K562 (cell line): ENCODE measurements at regions not wholly inside any gene's neighbourhood (a gene's known extent, or its start where the extent isn't known, plus 50 kb on each side); places are given as distances from the start of the nearest gene placed in this dataset.

Experiments used
- ATAC-seq: fragments of 200-7000 bp; cut with Tn5 transposase; 3 replicates; pipeline ENCODE4 v1.9.1; 2020; ENCODE audit warnings: moderate library complexity
- BruUV-seq: library from RNA; stranded (reverse); fragments of 400-500 nt; replicated peaks from 2 replicates; lab custom pipeline; 2021; lab: Mats Ljungman, UMichigan
- CTCF ChIA-PET: fragments of 300-600 bp; formaldehyde crosslinking; extraction: SDS; loops from one replicate; lab custom pipeline; 2021; ENCODE audit warnings: low intra/inter-chr PET ratio; lab: Yijun Ruan, JAX
- POLR2A ChIA-PET: fragments of 300-600, 350-650 bp; sonication (Branson Sonifier 250); formaldehyde crosslinking; extraction: SDS; loops from one replicate; lab custom pipeline; 2021; ENCODE audit warnings: antibody characterized with exemption, inconsistent platforms; lab: Yijun Ruan, JAX
- DNase-seq, 4 experiments: peaks; one replicate each; pipeline versions ENCODE4 v3.0.0 to v3.0.0-alpha.2; 2011 to 2018; ENCODE audit warnings: low spot score in 3 of 4, mixed read lengths in 3 of 4; ENCODE audit errors: extremely low read depth in 1 of 4
- FAIRE-seq: peaks from 2 replicates; lab custom pipeline; 2011; peaks lifted over from hg19 to GRCh38; lab: Jason Lieb, UNC
- H2AFZ ChIP-seq: 2 replicates; pipeline ENCODE4 v1.6.0; 2011; ENCODE audit warnings: low read depth, low read length, control low read depth, inconsistent platforms
- H3K27ac ChIP-seq: fragments of 200-600 bp; 3 replicates; pipeline ENCODE4 v1.8.0; 2011; ENCODE audit warnings: low read depth, mild to moderate bottlenecking, control low read depth, inconsistent platforms, low read length, moderate library complexity, mixed read lengths; ENCODE audit errors: extremely low read depth
- H3K27me3 ChIP-seq, 2 experiments: fragments of 300-600 bp in 1 of 2; 2 replicates in 1 of 2; 3 replicates in 1 of 2; pipeline versions ENCODE4 v1.6.0 to v1.8.0; 2011; ENCODE audit warnings: inconsistent platforms in 2 of 2, low read length in 2 of 2, mild to moderate bottlenecking in 1 of 2, mixed read lengths in 1 of 2, moderate library complexity in 1 of 2; ENCODE audit not compliant: control insufficient read depth in 2 of 2, insufficient read depth in 2 of 2
- H3K36me3 ChIP-seq: fragments of 300-600 bp; 3 replicates; pipeline ENCODE4 v1.8.0; 2011; ENCODE audit warnings: mild to moderate bottlenecking, low read length, inconsistent platforms; ENCODE audit not compliant: control insufficient read depth, insufficient read depth
- H3K4me1 ChIP-seq, 2 experiments: fragments of 200-600 bp in 1 of 2; replicated peaks in 1 of 2; 2 replicates in 1 of 2; 3 replicates in 1 of 2; pipeline versions ENCODE4 v1.5.1 to v1.8.0; 2011; ENCODE audit warnings: inconsistent platforms in 2 of 2, low read length in 2 of 2, mild to moderate bottlenecking in 1 of 2, mixed read lengths in 1 of 2, moderate library complexity in 1 of 2; ENCODE audit not compliant: control insufficient read depth in 2 of 2, insufficient read depth in 2 of 2
- H3K4me2 ChIP-seq: 2 replicates; pipeline ENCODE4 v1.6.1; 2011; ENCODE audit warnings: low read length, control low read depth, inconsistent platforms, mixed read lengths; ENCODE audit not compliant: insufficient read depth
- H3K4me3 ChIP-seq: fragments of 200-600 bp; sonication (generic), shearing (Covaris generic); 2 replicates; pipeline ENCODE4 v1.5.1; 2016; ENCODE audit warnings: control low read depth, inconsistent platforms
- H3K79me2 ChIP-seq: fragments of 200-600 bp; 3 replicates; pipeline ENCODE4 v1.8.0; 2011; ENCODE audit warnings: low read length, inconsistent platforms; ENCODE audit not compliant: control insufficient read depth, insufficient read depth
- H3K9ac ChIP-seq, 2 experiments: 2 replicates each; pipeline versions ENCODE4 v1.6.0 to v1.6.1; 2011; ENCODE audit warnings: low read depth in 2 of 2, low read length in 2 of 2, control low read depth in 1 of 2, inconsistent platforms in 1 of 2, mild to moderate bottlenecking in 1 of 2, mixed read lengths in 1 of 2; ENCODE audit not compliant: insufficient read depth in 1 of 2
- H3K9me1 ChIP-seq: one replicate; pipeline ENCODE4 v1.6.0; 2011; ENCODE audit warnings: inconsistent platforms, mild to moderate bottlenecking, low read length, moderate library complexity; ENCODE audit not compliant: control insufficient read depth, insufficient read depth
- H3K9me3 ChIP-seq: replicated peaks from 2 replicates; pipeline ENCODE4 v1.5.1; 2011; ENCODE audit warnings: low read depth, low read length, inconsistent platforms; ENCODE audit not compliant: control insufficient read depth, insufficient read depth
- H4K20me1 ChIP-seq: replicated peaks from 2 replicates; pipeline ENCODE4 v1.6.1; 2011; ENCODE audit warnings: low read length, inconsistent platforms, mixed read lengths; ENCODE audit not compliant: control insufficient read depth, insufficient read depth
- CBFA2T2 ChIP-seq: fragments of 450-650 bp; conservative IDR thresholded peaks from 2 replicates; pipeline ENCODE4 v1.6.1; 2017; ENCODE audit warnings: mild to moderate bottlenecking
- DNMT1 ChIP-seq: fragments of 450-650 bp; IDR thresholded peaks from 2 replicates; pipeline ENCODE4 v1.6.1; 2016; ENCODE audit warnings: antibody characterized with exemption, mild to moderate bottlenecking
- EHMT2 ChIP-seq: fragments of 450-650 bp; IDR thresholded peaks from 2 replicates; pipeline ENCODE4 v1.6.1; 2018; ENCODE audit warnings: antibody characterized with exemption
- MEF2A ChIP-seq: IDR thresholded peaks from 2 replicates; pipeline ENCODE4 v1.6.1; 2011; ENCODE audit warnings: low read depth, mild to moderate bottlenecking, low read length, moderate library complexity; ENCODE audit not compliant: control insufficient read depth
- MIER1 ChIP-seq: fragments of 450-650 bp; IDR thresholded peaks from 2 replicates; pipeline ENCODE4 v1.6.1; 2016; ENCODE audit warnings: antibody characterized with exemption, mild to moderate bottlenecking, low read depth
- MTA1 ChIP-seq: fragments of 450-650 bp; IDR thresholded peaks from 2 replicates; pipeline ENCODE4 v1.6.1; 2017; ENCODE audit warnings: borderline replicate concordance
- NR2F6 ChIP-seq: fragments of 450-650 bp; formaldehyde crosslinking; IDR thresholded peaks from 2 replicates; pipeline ENCODE4 v1.4.0; 2020; ENCODE audit warnings: mild to moderate bottlenecking
- ZNF583 ChIP-seq: fragments of 250-450 bp; sonication (Bioruptor Pico); IDR thresholded peaks from 2 replicates; pipeline ENCODE4 v1.4.0; 2020
- ZSCAN32 ChIP-seq: fragments of 450-650 bp; formaldehyde crosslinking; IDR thresholded peaks from 2 replicates; pipeline ENCODE4 v1.4.0; 2020; ENCODE audit warnings: mild to moderate bottlenecking, moderate library complexity
- WGBS: fragments of 100-300 bp; shearing (Covaris generic); methylation state at CpG from one replicate; pipeline ENCODE4 v1.1.6; 2016; ENCODE audit warnings: low coverage, mixed read lengths; ENCODE audit not compliant: insufficient coverage; ENCODE audit errors: missing lambda C conversion rate; 5-methylcytosine and 5-hydroxymethylcytosine counted together
- in situ Hi-C: fragments of 300-500 bp; cut with MboI; formaldehyde crosslinking; loops from 4 replicates; pipeline ENCODE4 v1.15.0; 2018; ENCODE audit warnings: inconsistent platforms, mixed read lengths
- intact Hi-C: fragments of 100-400 bp; cut with micrococcal nuclease; formaldehyde crosslinking; loops from 2 replicates; pipeline ENCODE4 v1.14.2; 2022
- TF ChIP-seq, protein P1 (sequence below): fragments of 450-650 bp; formaldehyde crosslinking; IDR thresholded peaks from 2 replicates; pipeline ENCODE4 v1.4.0; 2020; ENCODE audit warnings: mild to moderate bottlenecking, mixed read lengths
- TF ChIP-seq, protein P2 (sequence below): sonication (generic); formaldehyde crosslinking; IDR thresholded peaks from 2 replicates; pipeline ENCODE4 v1.8.1; 2022; ENCODE audit warnings: missing genetic modification reagents
- TF ChIP-seq, protein P3 (sequence below): fragments of 150-350 bp; conservative IDR thresholded peaks from 2 replicates; pipeline ENCODE4 v1.6.1; 2014; ENCODE audit warnings: low read length
- TF ChIP-seq, protein P4 (sequence below): sonication (generic); formaldehyde crosslinking; IDR thresholded peaks from 2 replicates; pipeline ENCODE4 v1.8.1; 2023; ENCODE audit warnings: mild to moderate bottlenecking, missing genetic modification reagents

DNA sequence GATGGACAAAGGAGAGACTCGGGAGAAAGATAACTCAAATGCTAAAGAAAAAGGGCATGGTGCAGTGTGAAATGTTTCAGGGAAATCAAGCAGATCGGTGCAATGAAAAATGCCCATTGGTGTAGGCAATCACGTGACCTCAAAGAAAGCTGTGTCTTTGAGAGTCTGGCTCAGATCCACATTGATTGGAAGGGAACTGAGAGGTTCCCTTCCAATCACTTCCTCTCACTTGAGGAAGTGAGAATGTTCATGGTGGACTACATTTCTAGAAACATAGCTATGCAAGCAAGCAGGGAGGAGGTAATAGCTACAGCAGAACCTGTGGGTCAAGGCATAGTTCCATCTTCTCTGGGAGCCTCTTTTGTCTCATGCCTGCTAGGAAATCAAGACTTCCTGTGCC is 187.4 kb downstream of the LPIN1 start (continued):
- TF ChIP-seq, protein P1, sequence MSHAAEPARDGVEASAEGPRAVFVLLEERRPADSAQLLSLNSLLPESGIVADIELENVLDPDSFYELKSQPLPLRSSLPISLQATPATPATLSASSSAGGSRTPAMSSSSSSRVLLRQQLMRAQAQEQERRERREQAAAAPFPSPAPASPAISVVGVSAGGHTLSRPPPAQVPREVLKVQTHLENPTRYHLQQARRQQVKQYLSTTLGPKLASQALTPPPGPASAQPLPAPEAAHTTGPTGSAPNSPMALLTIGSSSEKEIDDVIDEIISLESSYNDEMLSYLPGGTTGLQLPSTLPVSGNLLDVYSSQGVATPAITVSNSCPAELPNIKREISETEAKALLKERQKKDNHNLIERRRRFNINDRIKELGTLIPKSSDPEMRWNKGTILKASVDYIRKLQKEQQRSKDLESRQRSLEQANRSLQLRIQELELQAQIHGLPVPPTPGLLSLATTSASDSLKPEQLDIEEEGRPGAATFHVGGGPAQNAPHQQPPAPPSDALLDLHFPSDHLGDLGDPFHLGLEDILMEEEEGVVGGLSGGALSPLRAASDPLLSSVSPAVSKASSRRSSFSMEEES = peak; percentile 55
- TF ChIP-seq, protein P2, sequence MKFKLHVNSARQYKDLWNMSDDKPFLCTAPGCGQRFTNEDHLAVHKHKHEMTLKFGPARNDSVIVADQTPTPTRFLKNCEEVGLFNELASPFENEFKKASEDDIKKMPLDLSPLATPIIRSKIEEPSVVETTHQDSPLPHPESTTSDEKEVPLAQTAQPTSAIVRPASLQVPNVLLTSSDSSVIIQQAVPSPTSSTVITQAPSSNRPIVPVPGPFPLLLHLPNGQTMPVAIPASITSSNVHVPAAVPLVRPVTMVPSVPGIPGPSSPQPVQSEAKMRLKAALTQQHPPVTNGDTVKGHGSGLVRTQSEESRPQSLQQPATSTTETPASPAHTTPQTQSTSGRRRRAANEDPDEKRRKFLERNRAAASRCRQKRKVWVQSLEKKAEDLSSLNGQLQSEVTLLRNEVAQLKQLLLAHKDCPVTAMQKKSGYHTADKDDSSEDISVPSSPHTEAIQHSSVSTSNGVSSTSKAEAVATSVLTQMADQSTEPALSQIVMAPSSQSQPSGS (CRISPR knock-in tag) = no peak
- TF ChIP-seq, all 486 proteins: peak for 5

DNA sequence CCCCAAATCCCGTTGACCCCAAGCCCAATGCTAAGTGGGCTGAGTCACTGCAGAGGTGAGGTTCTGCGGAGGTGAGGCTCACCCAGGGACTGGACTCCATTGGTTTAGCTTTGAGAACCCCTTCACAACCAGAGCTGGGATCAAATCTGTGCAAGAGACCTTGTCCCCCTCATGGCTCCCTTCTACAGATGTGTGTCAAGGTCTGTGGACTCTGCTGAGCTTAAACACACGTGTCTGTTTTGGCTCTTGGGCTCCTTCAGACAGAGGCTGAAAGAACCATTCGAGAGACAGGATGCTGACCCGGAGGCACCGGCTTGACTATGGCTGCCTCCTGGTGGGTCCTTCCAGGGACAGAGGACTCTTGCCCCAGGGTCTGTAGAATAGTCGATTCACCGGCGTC is 190.3 kb downstream of the LPIN1 start:
- DNase-seq (no peak), FAIRE-seq (no peak), ATAC-seq (no peak)
- Histone ChIP-seq H2AFZ (no peak overlapping the region), H3K36me3 (no peaks in the 10 kb centered on the region), H4K20me1 (no peaks in the 10 kb centered on the region), H3K9me3 (no peaks in the 10 kb centered on the region), H3K79me2 (no peaks in the 10 kb centered on the region), H3K9me1 (no peaks in the 10 kb centered on the region), H3K4me1 (peaks cover 9 to 28% of the 10 kb centered on the region in 2 experiments), H3K4me3 (no peak overlapping the region), H3K4me2 (no peak overlapping the region), H3K27me3 (no peaks in the 10 kb centered on the region), H3K27ac (no peak overlapping the region), H3K9ac (no peak overlapping the region)
- BruUV-seq = no TSS peak
- intact Hi-C loops = no loop called here
- CTCF ChIA-PET = no interaction called here
- in situ Hi-C loops = no loop called here
- POLR2A ChIA-PET = no interaction called here
- 51% methylated on average over 9 of the region's 9 CpGs for WGBS
- TF ChIP-seq, protein P3, sequence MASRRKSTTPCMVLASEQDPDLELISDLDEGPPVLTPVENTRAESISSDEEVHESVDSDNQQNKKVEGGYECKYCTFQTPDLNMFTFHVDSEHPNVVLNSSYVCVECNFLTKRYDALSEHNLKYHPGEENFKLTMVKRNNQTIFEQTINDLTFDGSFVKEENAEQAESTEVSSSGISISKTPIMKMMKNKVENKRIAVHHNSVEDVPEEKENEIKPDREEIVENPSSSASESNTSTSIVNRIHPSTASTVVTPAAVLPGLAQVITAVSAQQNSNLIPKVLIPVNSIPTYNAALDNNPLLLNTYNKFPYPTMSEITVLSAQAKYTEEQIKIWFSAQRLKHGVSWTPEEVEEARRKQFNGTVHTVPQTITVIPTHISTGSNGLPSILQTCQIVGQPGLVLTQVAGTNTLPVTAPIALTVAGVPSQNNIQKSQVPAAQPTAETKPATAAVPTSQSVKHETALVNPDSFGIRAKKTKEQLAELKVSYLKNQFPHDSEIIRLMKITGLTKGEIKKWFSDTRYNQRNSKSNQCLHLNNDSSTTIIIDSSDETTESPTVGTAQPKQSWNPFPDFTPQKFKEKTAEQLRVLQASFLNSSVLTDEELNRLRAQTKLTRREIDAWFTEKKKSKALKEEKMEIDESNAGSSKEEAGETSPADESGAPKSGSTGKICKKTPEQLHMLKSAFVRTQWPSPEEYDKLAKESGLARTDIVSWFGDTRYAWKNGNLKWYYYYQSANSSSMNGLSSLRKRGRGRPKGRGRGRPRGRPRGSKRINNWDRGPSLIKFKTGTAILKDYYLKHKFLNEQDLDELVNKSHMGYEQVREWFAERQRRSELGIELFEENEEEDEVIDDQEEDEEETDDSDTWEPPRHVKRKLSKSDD = no peak
- TF ChIP-seq MTA1 = no peak
- TF ChIP-seq DNMT1 = no peak
- TF ChIP-seq, protein P4, sequence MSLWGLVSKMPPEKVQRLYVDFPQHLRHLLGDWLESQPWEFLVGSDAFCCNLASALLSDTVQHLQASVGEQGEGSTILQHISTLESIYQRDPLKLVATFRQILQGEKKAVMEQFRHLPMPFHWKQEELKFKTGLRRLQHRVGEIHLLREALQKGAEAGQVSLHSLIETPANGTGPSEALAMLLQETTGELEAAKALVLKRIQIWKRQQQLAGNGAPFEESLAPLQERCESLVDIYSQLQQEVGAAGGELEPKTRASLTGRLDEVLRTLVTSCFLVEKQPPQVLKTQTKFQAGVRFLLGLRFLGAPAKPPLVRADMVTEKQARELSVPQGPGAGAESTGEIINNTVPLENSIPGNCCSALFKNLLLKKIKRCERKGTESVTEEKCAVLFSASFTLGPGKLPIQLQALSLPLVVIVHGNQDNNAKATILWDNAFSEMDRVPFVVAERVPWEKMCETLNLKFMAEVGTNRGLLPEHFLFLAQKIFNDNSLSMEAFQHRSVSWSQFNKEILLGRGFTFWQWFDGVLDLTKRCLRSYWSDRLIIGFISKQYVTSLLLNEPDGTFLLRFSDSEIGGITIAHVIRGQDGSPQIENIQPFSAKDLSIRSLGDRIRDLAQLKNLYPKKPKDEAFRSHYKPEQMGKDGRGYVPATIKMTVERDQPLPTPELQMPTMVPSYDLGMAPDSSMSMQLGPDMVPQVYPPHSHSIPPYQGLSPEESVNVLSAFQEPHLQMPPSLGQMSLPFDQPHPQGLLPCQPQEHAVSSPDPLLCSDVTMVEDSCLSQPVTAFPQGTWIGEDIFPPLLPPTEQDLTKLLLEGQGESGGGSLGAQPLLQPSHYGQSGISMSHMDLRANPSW (CRISPR knock-in tag) = no peak
- no peak for TF ChIP-seq CBFA2T2
- TF ChIP-seq MEF2A = no peak
- TF ChIP-seq NR2F6 (CRISPR knock-in tag) = no peak
- no peak for TF ChIP-seq EHMT2
- TF ChIP-seq ZSCAN32 = no peak
- TF ChIP-seq ZNF583 = no peak
- no peak for TF ChIP-seq MIER1
